ENCODE measurements at regions not wholly inside any gene's neighbourhood (a gene's known extent, or its start where the extent isn't known, plus 50 kb on each side); places are given as distances from the start of the nearest gene placed in this dataset.

DNA sequence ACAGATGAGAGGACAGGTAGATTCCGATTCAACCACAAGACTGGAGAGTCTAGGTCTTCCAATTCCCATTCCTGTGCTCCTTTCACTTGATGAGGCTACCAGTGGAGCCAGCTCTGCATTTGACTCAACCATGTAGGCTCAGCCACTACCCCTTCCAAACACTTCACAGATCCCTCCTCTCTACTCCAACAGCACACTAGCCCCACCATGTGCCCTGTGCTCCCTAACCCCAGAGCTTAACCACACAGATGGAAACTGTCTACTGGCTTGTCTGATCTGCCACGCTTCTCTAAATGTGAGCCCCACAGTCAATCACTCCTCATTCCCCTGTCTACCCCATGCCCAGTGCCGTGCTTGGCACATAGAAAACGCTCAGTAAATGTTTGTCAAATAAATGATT is 508.2 kb downstream of the CDK5RAP2 start:
- no peak for TF ChIP-seq CTCF (IDR thresholded peaks at IDR 0.05; ENCODE audit: partially characterized antibody, unreplicated experiment)
- H3K4me1 Mint-ChIP-seq (ENCODE audit: low read depth, unreplicated experiment) = no peaks in the 10 kb centered on the region
- no peaks in the 10 kb centered on the region for H3K36me3 Mint-ChIP-seq (ENCODE audit: unreplicated experiment)
- H3K4me3 Mint-ChIP-seq (ENCODE audit: unreplicated experiment) = no peak overlapping the region
- no peaks in the 10 kb centered on the region for H3K27me3 Mint-ChIP-seq (ENCODE audit: unreplicated experiment)
- no peak overlapping the region for H3K27ac Mint-ChIP-seq (ENCODE audit: unreplicated experiment)
- no peak for DNase-seq
- H3K9me3 Mint-ChIP-seq (ENCODE audit: unreplicated experiment) = peaks cover 2% of the 10 kb centered on the region

- no peak for DNase-seq
- Mint-ChIP-seq H3K4me1 (ENCODE audit: low read depth, unreplicated experiment) (no peaks in the 10 kb centered on the region), H3K27me3 (ENCODE audit: unreplicated experiment) (peaks cover 2% of the 10 kb centered on the region), H3K36me3 (ENCODE audit: unreplicated experiment) (peaks cover 7% of the 10 kb centered on the region), H3K27ac (ENCODE audit: unreplicated experiment) (no peak overlapping the region), H3K4me3 (ENCODE audit: unreplicated experiment) (no peak overlapping the region), H3K9me3 (ENCODE audit: unreplicated experiment) (peaks cover 2% of the 10 kb centered on the region)
- no peak for TF ChIP-seq CTCF (IDR thresholded peaks at IDR 0.05; ENCODE audit: partially characterized antibody, unreplicated experiment)
Measured at GRCh38 chr9:120066315-120066714, 513.7 kb downstream of the CDK5RAP2 start.

GRCh38 chr9:120065151-120065550 is 514.8 kb downstream of the CDK5RAP2 start:
- no peak for TF ChIP-seq CTCF (IDR thresholded peaks at IDR 0.05; ENCODE audit: partially characterized antibody, unreplicated experiment)
- Mint-ChIP-seq H3K27ac (ENCODE audit: unreplicated experiment) (no peak overlapping the region), H3K4me1 (ENCODE audit: low read depth, unreplicated experiment) (no peaks in the 10 kb centered on the region), H3K9me3 (ENCODE audit: unreplicated experiment) (peaks cover 2% of the 10 kb centered on the region), H3K4me3 (ENCODE audit: unreplicated experiment) (no peak overlapping the region), H3K36me3 (ENCODE audit: unreplicated experiment) (peaks cover 7% of the 10 kb centered on the region), H3K27me3 (ENCODE audit: unreplicated experiment) (peaks cover 2% of the 10 kb centered on the region)
- no peak for DNase-seq

DNA sequence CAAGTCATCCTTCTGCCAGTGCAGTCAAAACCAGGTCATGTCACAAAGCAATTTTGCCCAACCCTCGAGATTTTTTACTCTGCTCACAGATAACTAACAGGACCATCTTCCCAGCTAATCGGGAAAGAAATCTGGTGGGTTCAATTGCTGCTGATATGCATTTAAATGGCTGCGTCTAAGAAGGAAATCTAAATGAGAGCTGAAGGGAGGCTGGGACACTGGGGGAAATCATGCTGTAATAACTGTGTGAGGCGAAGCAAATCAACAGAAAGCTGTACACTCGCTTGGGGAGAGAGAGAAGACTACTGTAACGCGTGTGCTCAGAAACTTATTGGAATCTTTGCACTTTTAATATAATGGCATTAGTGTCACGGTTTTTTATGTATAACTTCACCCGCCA is 535.0 kb downstream of the CDK5RAP2 start:
- peaks cover 4% of the 10 kb centered on the region for H3K27me3 Mint-ChIP-seq (ENCODE audit: unreplicated experiment)
- H3K4me3 Mint-ChIP-seq (ENCODE audit: unreplicated experiment) = no peak overlapping the region
- no peak for TF ChIP-seq CTCF (IDR thresholded peaks at IDR 0.05; ENCODE audit: partially characterized antibody, unreplicated experiment)
- DNase-seq = no peak
- H3K27ac Mint-ChIP-seq (ENCODE audit: unreplicated experiment) = no peak overlapping the region
- peaks cover 3% of the 10 kb centered on the region for H3K9me3 Mint-ChIP-seq (ENCODE audit: unreplicated experiment)
- no peaks in the 10 kb centered on the region for H3K36me3 Mint-ChIP-seq (ENCODE audit: unreplicated experiment)
- no peaks in the 10 kb centered on the region for H3K4me1 Mint-ChIP-seq (ENCODE audit: low read depth, unreplicated experiment)

DNA sequence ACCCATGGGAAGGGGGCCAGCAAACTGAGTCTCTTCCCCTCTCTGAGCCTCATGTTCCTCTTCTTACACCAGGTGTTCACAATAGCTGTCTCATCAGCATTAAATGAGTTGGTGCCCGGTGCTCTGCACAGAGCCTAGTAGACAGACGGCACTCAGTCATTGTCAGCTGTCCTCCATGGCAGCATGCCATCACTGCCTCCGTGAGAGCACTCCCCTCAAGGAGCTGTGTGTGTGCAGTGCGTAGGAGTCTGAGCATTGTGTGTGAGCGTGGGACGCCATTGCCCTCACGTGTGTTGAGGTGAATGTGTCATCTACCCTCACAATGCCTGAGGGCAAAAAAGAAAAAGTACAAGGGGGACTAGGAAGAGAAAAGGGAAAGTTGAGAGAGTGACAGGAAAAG is 536.5 kb downstream of the CDK5RAP2 start:
- Mint-ChIP-seq H3K4me1 (ENCODE audit: low read depth, unreplicated experiment) (no peaks in the 10 kb centered on the region), H3K36me3 (ENCODE audit: unreplicated experiment) (no peaks in the 10 kb centered on the region), H3K27me3 (ENCODE audit: unreplicated experiment) (peaks cover 4% of the 10 kb centered on the region), H3K9me3 (ENCODE audit: unreplicated experiment) (peaks cover 3% of the 10 kb centered on the region), H3K27ac (ENCODE audit: unreplicated experiment) (no peak overlapping the region), H3K4me3 (ENCODE audit: unreplicated experiment) (no peak overlapping the region)
- TF ChIP-seq CTCF (IDR thresholded peaks at IDR 0.05; ENCODE audit: partially characterized antibody, unreplicated experiment) = no peak
- no peak for DNase-seq

Data from glutamatergic neuron (in vitro differentiated cells).